Endodermal cell (in vitro differentiated cells): ENCODE measurements at regions not wholly inside any gene's neighbourhood (a gene's known extent, or its start where the extent isn't known, plus 50 kb on each side); places are given as distances from the start of the nearest gene placed in this dataset.

ENCODE experiments used
- DNase-seq: peaks from one replicate; pipeline ENCODE4 v3.0.0-alpha.2; 2017
- H3K27ac ChIP-seq: 2 replicates; pipeline ENCODE4 v1.5.1; 2013; ENCODE audit warnings: mild to moderate bottlenecking, low read depth, low read length, moderate library complexity
- H3K27me3 ChIP-seq: 2 replicates; pipeline ENCODE4 v1.6.1; 2013; ENCODE audit warnings: mild to moderate bottlenecking, low read length, moderate library complexity; ENCODE audit not compliant: insufficient read depth, control insufficient read depth, poor library complexity, severe bottlenecking
- H3K36me3 ChIP-seq: 2 replicates; pipeline ENCODE4 v1.7.0; 2013; ENCODE audit warnings: mild to moderate bottlenecking, low read length, moderate library complexity; ENCODE audit not compliant: control insufficient read depth, insufficient read depth
- H3K4me1 ChIP-seq: one replicate; pipeline ENCODE4 v1.7.0; 2013; ENCODE audit warnings: low read length; ENCODE audit not compliant: control insufficient read depth, insufficient read depth
- H3K4me3 ChIP-seq: 2 replicates; pipeline ENCODE4 v1.5.1; 2013; ENCODE audit warnings: mild to moderate bottlenecking, low read length, moderate library complexity
- H3K9ac ChIP-seq: 2 replicates; pipeline ENCODE4 v1.6.1; 2013; ENCODE audit warnings: mild to moderate bottlenecking, low read length, moderate library complexity; ENCODE audit not compliant: poor library complexity, severe bottlenecking; ENCODE audit errors: extremely low read depth
- H3K9me3 ChIP-seq: 2 replicates; pipeline ENCODE4 v1.6.1; 2013; ENCODE audit warnings: mild to moderate bottlenecking, low read length, moderate library complexity; ENCODE audit not compliant: control insufficient read depth
- H3K27ac Mint-ChIP-seq: 2 replicates; pipeline ENCODE4 v1.8.0; 2020; ENCODE audit warnings: mixed read lengths
- H3K27me3 Mint-ChIP-seq: 2 replicates; pipeline ENCODE4 v1.8.0; 2021; ENCODE audit warnings: mild to moderate bottlenecking, mixed read lengths; ENCODE audit not compliant: insufficient read depth
- H3K36me3 Mint-ChIP-seq: 2 replicates; pipeline ENCODE4 v1.8.0; 2020; ENCODE audit warnings: low read depth, mixed read lengths
- H3K4me1 Mint-ChIP-seq: 2 replicates; pipeline ENCODE4 v1.8.0; 2020; ENCODE audit warnings: mixed read lengths
- H3K4me3 Mint-ChIP-seq: 2 replicates; pipeline ENCODE4 v1.8.0; 2020; ENCODE audit warnings: mild to moderate bottlenecking, moderate library complexity, mixed read lengths
- H3K9me3 Mint-ChIP-seq: 2 replicates; pipeline ENCODE4 v1.8.0; 2020; ENCODE audit warnings: mild to moderate bottlenecking, mixed read lengths
- WGBS, 2 experiments: methylation state at CpG; one replicate each; pipeline versions ENCODE4 v1.1.5 to v1.1.7; 2013; ENCODE audit warnings: missing lambda C conversion rate in 2 of 2, mixed read lengths in 1 of 2; ENCODE audit not compliant: insufficient coverage in 1 of 2, insufficient read length in 1 of 2; 5-methylcytosine and 5-hydroxymethylcytosine counted together
- TF ChIP-seq, protein P1 (sequence below): fragments of 200-600 bp; sonication (generic); conservative IDR thresholded peaks from 2 replicates; pipeline ENCODE4 v1.5.0; 2021; ENCODE audit warnings: antibody characterized with exemption, mild to moderate bottlenecking

DNA sequence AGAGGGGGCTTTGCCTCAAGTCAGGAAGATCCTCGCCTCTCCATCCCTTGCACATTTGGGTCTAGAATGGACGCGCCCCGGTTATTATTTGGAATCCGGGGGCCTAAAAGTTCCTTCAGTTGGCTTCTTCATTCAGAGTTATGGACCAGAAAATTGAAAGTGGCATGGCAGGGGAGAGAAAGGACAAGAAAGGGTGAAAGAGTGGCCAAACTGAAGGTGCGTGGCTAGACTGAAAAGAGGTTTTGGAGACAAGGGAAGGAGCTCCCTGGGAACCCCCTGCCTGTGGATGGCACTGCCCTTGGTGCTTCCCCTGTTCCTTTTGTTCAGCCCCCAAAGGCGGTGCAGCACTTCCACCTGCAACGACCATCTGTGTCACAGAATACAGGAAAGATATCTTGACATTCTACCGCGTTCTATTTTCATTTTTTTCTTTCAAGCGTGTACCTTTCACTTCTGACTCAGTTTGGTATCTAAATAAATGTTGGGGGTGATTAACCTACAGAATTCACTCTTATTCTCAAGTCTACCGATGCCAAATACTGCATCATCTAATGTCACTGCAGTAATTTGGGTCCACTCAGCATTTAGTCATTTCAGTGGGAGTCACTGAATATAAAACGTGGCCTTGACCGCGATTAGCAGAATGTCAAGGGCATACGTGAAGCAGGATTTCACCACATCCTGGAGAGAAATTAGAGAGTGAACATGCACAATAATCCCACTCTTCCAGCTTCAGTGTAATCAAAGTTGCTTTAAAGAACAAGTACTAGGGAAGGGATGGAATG, 88.1 kb upstream of the ARHGAP32 start:
- no peaks in the 10 kb centered on the region for H3K9me3 Mint-ChIP-seq
- DNase-seq, result no peak

DNA sequence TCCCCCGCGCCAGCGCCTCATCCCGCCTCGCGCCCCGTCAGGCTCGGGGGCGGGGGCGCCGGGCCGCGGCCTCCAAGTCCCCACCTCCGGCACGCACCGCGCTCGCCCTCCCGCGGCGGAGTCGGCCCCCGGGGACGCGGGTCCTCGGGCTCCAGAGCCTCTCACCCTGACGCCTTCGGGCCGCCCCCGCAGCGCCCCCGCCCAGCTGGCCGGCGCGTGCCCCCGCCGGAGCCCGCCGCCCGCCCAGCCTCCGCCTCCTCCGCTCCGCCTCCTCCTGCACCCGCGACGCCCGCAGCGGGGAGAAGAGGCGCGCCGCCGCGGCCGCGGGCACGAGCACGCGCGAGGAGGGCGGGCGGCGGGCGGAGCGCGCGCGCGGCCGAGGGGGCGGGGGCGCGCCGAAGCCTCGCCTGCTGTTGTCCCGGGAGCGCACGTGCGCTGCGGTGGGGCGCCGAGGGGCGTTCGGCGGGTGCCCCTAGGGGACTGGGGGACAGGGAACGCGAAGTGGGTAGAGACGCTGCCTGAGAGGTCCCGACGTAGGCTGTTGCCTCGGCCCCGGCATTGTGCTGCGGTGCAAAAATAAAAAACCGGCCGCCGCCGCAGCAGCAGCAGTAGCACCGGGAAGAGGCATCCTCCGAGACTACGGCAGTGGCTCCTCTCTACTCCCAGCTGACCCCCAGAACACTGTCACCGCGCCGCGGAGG, 87.4 kb upstream of the ARHGAP32 start:
- DNase-seq, result peak; percentile 92
- Histone ChIP-seq H3K4me3 (peak overlapping the region; percentile 77), H3K9ac (no peak overlapping the region), H3K36me3 (no peaks in the 10 kb centered on the region), H3K27me3 (peaks cover 9% of the 10 kb centered on the region), H3K27ac (no peak overlapping the region), H3K4me1 (no peaks in the 10 kb centered on the region), H3K9me3 (no peaks in the 10 kb centered on the region)
- TF ChIP-seq, protein P1, sequence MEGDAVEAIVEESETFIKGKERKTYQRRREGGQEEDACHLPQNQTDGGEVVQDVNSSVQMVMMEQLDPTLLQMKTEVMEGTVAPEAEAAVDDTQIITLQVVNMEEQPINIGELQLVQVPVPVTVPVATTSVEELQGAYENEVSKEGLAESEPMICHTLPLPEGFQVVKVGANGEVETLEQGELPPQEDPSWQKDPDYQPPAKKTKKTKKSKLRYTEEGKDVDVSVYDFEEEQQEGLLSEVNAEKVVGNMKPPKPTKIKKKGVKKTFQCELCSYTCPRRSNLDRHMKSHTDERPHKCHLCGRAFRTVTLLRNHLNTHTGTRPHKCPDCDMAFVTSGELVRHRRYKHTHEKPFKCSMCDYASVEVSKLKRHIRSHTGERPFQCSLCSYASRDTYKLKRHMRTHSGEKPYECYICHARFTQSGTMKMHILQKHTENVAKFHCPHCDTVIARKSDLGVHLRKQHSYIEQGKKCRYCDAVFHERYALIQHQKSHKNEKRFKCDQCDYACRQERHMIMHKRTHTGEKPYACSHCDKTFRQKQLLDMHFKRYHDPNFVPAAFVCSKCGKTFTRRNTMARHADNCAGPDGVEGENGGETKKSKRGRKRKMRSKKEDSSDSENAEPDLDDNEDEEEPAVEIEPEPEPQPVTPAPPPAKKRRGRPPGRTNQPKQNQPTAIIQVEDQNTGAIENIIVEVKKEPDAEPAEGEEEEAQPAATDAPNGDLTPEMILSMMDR, result no peak
- peak overlapping the region; percentile 6 for H3K27ac Mint-ChIP-seq
- H3K4me1 Mint-ChIP-seq, result peaks cover 48% of the 10 kb centered on the region
- no peaks in the 10 kb centered on the region for H3K9me3 Mint-ChIP-seq
- peak overlapping the region; percentile 64 for H3K4me3 Mint-ChIP-seq
- WGBS, 2 experiments, result 1% methylated on average over 33 to 103 of the region's 103 CpGs
- no peaks in the 10 kb centered on the region for H3K36me3 Mint-ChIP-seq
- H3K27me3 Mint-ChIP-seq, result peaks cover 34% of the 10 kb centered on the region

More for the DNA sequence above, 88.1 kb upstream of the ARHGAP32 start:
- peaks cover 46% of the 10 kb centered on the region for H3K4me1 Mint-ChIP-seq
- Histone ChIP-seq H3K9ac (no peak overlapping the region), H3K27ac (no peak overlapping the region), H3K4me3 (peak overlapping the region; percentile 77), H3K36me3 (no peaks in the 10 kb centered on the region), H3K4me1 (no peaks in the 10 kb centered on the region), H3K9me3 (no peaks in the 10 kb centered on the region), H3K27me3 (peaks cover 9% of the 10 kb centered on the region)
- H3K27me3 Mint-ChIP-seq, result peaks cover 34% of the 10 kb centered on the region
- TF ChIP-seq, protein P1, result no peak
- WGBS, 2 experiments, result 63 to 69% methylated on average over 13 to 16 of the region's 16 CpGs
- no peaks in the 10 kb centered on the region for H3K36me3 Mint-ChIP-seq
- H3K27ac Mint-ChIP-seq, result peak overlapping the region; percentile 6
- H3K4me3 Mint-ChIP-seq, result peak overlapping the region; percentile 64

DNA sequence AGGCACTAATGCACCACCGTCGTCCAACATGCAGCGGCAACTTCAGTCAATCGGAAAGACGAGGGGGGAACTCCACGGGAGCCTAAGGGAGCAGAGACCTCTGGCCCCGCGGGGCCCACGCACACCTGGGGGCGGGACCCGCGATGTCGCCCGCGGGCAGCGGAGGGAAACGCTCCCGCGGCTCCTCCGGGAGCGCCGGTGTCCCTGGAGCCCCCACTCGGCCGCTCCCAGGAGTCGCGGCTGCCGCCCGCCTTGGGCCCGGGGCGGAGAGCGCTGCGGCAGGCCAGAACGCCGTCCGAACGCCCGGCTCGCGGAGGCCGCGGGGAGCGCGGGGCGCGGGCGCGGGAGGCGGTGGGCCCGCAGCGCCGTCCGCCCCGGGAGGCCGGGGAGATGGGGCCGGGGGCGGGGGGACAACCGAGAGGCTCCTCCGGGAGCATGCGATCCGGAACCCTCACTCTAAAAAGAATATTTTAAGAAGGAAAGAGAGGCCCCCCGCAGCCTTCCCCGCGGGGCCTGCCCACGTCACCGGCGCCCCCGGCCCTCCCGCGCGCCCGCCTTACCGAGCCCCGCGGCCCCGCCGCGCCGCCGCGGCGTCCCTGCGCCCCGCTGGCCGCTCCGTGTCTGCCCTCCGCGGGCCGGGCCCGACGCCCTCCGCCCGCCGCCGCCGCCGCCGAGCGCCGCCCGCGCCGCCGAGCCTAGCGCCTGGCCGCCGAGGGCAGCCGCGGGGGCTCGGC, 86.6 kb upstream of the ARHGAP32 start:
- H3K36me3 ChIP-seq, result no peaks in the 10 kb centered on the region
- H3K27ac ChIP-seq, result no peak overlapping the region
- Mint-ChIP-seq H3K9me3 (no peaks in the 10 kb centered on the region), H3K27me3 (peaks cover 34% of the 10 kb centered on the region), H3K36me3 (no peaks in the 10 kb centered on the region), H3K27ac (peak overlapping the region; percentile 54), H3K4me1 (peaks cover 52% of the 10 kb centered on the region), H3K4me3 (peak overlapping the region; percentile 74)
- H3K27me3 ChIP-seq, result peaks cover 9% of the 10 kb centered on the region
- peak; percentile 67 for DNase-seq
- peak overlapping the region; percentile 90 for H3K4me3 ChIP-seq
- TF ChIP-seq, protein P1, result peak; percentile 16
- H3K9ac ChIP-seq, result peak overlapping the region; percentile 42
- H3K9me3 ChIP-seq, result no peaks in the 10 kb centered on the region
- peaks cover 2% of the 10 kb centered on the region for H3K4me1 ChIP-seq
- whole genome bisulfite sequencing, 2 experiments, result 0% methylated on average over 30 to 106 of the region's 109 CpGs
